Neural progenitor cell (in vitro differentiated cells): ENCODE measurements at regions not wholly inside any gene's neighbourhood (a gene's known extent, or its start where the extent isn't known, plus 50 kb on each side); places are given as distances from the start of the nearest gene placed in this dataset.

ENCODE experiments used
- EZH2phosphoT487 ChIP-seq: fragments of 200-600 bp; sonication (generic); IDR thresholded peaks from 2 replicates; pipeline ENCODE4 v1.6.1; 2017; ENCODE audit warnings: antibody characterized with exemption
- TF ChIP-seq, protein P1 (sequence below): fragments of 200-600 bp; sonication (generic); IDR thresholded peaks from 2 replicates; pipeline ENCODE4 v1.5.1; 2017; ENCODE audit warnings: antibody characterized with exemption, mild to moderate bottlenecking

DNA sequence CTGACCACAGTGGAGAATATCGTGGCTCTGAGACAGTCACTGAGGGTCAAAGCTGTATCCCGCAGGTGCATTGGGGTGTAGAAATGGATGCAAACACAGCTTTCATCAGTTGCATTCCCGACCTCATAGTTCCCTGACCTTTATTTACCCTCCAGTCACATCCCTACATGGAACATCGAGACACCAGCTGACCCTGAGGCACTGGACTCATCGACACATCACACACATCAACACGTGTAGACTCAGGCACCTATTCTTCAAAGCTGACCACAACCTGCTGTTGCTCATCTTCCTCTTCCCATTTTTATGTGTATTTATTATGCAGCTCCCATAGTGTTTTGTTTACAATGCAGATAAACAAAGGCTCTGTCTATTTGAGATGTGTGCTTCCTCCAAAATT is 396.9 kb upstream of the NRP1 start:
- TF ChIP-seq, protein P1, sequence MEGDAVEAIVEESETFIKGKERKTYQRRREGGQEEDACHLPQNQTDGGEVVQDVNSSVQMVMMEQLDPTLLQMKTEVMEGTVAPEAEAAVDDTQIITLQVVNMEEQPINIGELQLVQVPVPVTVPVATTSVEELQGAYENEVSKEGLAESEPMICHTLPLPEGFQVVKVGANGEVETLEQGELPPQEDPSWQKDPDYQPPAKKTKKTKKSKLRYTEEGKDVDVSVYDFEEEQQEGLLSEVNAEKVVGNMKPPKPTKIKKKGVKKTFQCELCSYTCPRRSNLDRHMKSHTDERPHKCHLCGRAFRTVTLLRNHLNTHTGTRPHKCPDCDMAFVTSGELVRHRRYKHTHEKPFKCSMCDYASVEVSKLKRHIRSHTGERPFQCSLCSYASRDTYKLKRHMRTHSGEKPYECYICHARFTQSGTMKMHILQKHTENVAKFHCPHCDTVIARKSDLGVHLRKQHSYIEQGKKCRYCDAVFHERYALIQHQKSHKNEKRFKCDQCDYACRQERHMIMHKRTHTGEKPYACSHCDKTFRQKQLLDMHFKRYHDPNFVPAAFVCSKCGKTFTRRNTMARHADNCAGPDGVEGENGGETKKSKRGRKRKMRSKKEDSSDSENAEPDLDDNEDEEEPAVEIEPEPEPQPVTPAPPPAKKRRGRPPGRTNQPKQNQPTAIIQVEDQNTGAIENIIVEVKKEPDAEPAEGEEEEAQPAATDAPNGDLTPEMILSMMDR, result no peak
- TF ChIP-seq EZH2phosphoT487, result no peak
